ENCODE measurements at regions not wholly inside any gene's neighbourhood (a gene's known extent, or its start where the extent isn't known, plus 50 kb on each side); places are given as distances from the start of the nearest gene placed in this dataset.
"Not testable (repeated sequence)": the region's sequence is repeated elsewhere in the genome, so short reads cannot be mapped to it uniquely, and the experiment has no call there.

GRCh38 chr5:111973961-111974360, 217.0 kb upstream of the NREP start:
- ATAC-seq = no peak

GRCh38 chr5:111972548-111972947, 215.6 kb upstream of the NREP start:
- Mint-ChIP-seq H3K4me3 (no peak overlapping the region), H3K4me1 (no peaks in the 10 kb centered on the region), H3K9me3 (no peaks in the 10 kb centered on the region), H3K27me3 (peaks cover 36% of the 10 kb centered on the region), H3K27ac (no peak overlapping the region)
- no peak for ATAC-seq
- DNase-seq = no peak

More at GRCh38 chr5:111973961-111974360, 217.0 kb upstream of the NREP start:
- no peak overlapping the region for H3K27ac Mint-ChIP-seq
- DNase-seq = no peak
- no peak overlapping the region for H3K4me3 Mint-ChIP-seq
- H3K4me1 Mint-ChIP-seq = no peaks in the 10 kb centered on the region
- peaks cover 32% of the 10 kb centered on the region for H3K27me3 Mint-ChIP-seq
- no peaks in the 10 kb centered on the region for H3K9me3 Mint-ChIP-seq

GRCh38 chr5:111972080-111972479, 215.1 kb upstream of the NREP start:
- H3K4me3 Mint-ChIP-seq = no peak overlapping the region
- peak overlapping the region in 1 of 2 donors; percentile 59 for H3K27ac Mint-ChIP-seq
- no peaks in the 10 kb centered on the region for H3K9me3 Mint-ChIP-seq
- no peak for ATAC-seq
- peaks cover 36% of the 10 kb centered on the region for H3K27me3 Mint-ChIP-seq
- no peaks in the 10 kb centered on the region for H3K4me1 Mint-ChIP-seq
- DNase-seq = no peak

GRCh38 chr5:111968459-111968858, 211.5 kb upstream of the NREP start:
- no peaks in the 10 kb centered on the region for H3K9me3 Mint-ChIP-seq
- H3K27ac Mint-ChIP-seq = no peak overlapping the region
- no peaks in the 10 kb centered on the region for H3K4me1 Mint-ChIP-seq
- DNase-seq (no peak), ATAC-seq (no peak)
- no peak overlapping the region for H3K4me3 Mint-ChIP-seq
- H3K27me3 Mint-ChIP-seq = peaks cover 19% of the 10 kb centered on the region

GRCh38 chr5:111967463-111967862, 210.5 kb upstream of the NREP start:
- Mint-ChIP-seq H3K4me3 (no peak overlapping the region), H3K9me3 (no peaks in the 10 kb centered on the region), H3K4me1 (no peaks in the 10 kb centered on the region), H3K27ac (no peak overlapping the region), H3K27me3 (peaks cover 18% of the 10 kb centered on the region)
- no peak for DNase-seq
- no peak for ATAC-seq

GRCh38 chr5:111966290-111966689, 209.3 kb upstream of the NREP start:
- H3K27me3 Mint-ChIP-seq = peaks cover 18% of the 10 kb centered on the region
- ATAC-seq = no peak
- DNase-seq = no peak
- no peaks in the 10 kb centered on the region for H3K9me3 Mint-ChIP-seq
- no peak overlapping the region for H3K4me3 Mint-ChIP-seq
- no peak overlapping the region for H3K27ac Mint-ChIP-seq
- no peaks in the 10 kb centered on the region for H3K4me1 Mint-ChIP-seq

GRCh38 chr5:111963555-111963954, 206.6 kb upstream of the NREP start:
- H3K27me3 Mint-ChIP-seq = no peaks in the 10 kb centered on the region
- no peak overlapping the region for H3K27ac Mint-ChIP-seq
- DNase-seq (no peak), ATAC-seq (no peak)
- H3K4me3 Mint-ChIP-seq = no peak overlapping the region
- no peaks in the 10 kb centered on the region for H3K4me1 Mint-ChIP-seq
- H3K9me3 Mint-ChIP-seq = no peaks in the 10 kb centered on the region

- ATAC-seq (no peak), DNase-seq (no peak)
- H3K4me1 Mint-ChIP-seq = no peaks in the 10 kb centered on the region
- H3K27me3 Mint-ChIP-seq = no peaks in the 10 kb centered on the region
- H3K27ac Mint-ChIP-seq = peak overlapping the region in 1 of 2 donors; percentile 59
- no peak overlapping the region for H3K4me3 Mint-ChIP-seq
- H3K9me3 Mint-ChIP-seq = no peaks in the 10 kb centered on the region
Measured at GRCh38 chr5:111962906-111963305, 205.9 kb upstream of the NREP start.

GRCh38 chr5:111961862-111962261, 204.9 kb upstream of the NREP start:
- H3K4me3 Mint-ChIP-seq = no peak overlapping the region
- no peaks in the 10 kb centered on the region for H3K9me3 Mint-ChIP-seq
- ATAC-seq (no peak), DNase-seq (no peak)
- H3K27ac Mint-ChIP-seq = no peak overlapping the region
- no peaks in the 10 kb centered on the region for H3K4me1 Mint-ChIP-seq
- H3K27me3 Mint-ChIP-seq = no peaks in the 10 kb centered on the region

GRCh38 chr5:111960476-111961215, 203.7 kb upstream of the NREP start:
- no peak overlapping the region for H3K27ac Mint-ChIP-seq
- H3K4me3 Mint-ChIP-seq = no peak overlapping the region
- no peaks in the 10 kb centered on the region for H3K9me3 Mint-ChIP-seq
- no peaks in the 10 kb centered on the region for H3K27me3 Mint-ChIP-seq
- no peaks in the 10 kb centered on the region for H3K4me1 Mint-ChIP-seq
- DNase-seq = no peak
- no peak for ATAC-seq

- DNase-seq = no peak
- Mint-ChIP-seq H3K4me1 (no peaks in the 10 kb centered on the region), H3K27me3 (peaks cover 9% of the 10 kb centered on the region), H3K9me3 (no peaks in the 10 kb centered on the region), H3K4me3 (no peak overlapping the region), H3K27ac (no peak overlapping the region)
- ATAC-seq = no peak
Measured at GRCh38 chr5:111958851-111959250, 201.9 kb upstream of the NREP start.

- H3K4me1 Mint-ChIP-seq = not testable (repeated sequence)
Measured at GRCh38 chr5:111956765-111957164, 199.8 kb upstream of the NREP start.

GRCh38 chr5:111954516-111955395, 197.8 kb upstream of the NREP start:
- no peak overlapping the region for H3K4me3 Mint-ChIP-seq
- DNase-seq (no peak), ATAC-seq (no peak)
- no peaks in the 10 kb centered on the region for H3K4me1 Mint-ChIP-seq
- no peaks in the 10 kb centered on the region for H3K9me3 Mint-ChIP-seq
- no peak overlapping the region for H3K27ac Mint-ChIP-seq
- peaks cover 16% of the 10 kb centered on the region for H3K27me3 Mint-ChIP-seq

More at GRCh38 chr5:111956765-111957164, 199.8 kb upstream of the NREP start:
- not testable (repeated sequence) for H3K27ac Mint-ChIP-seq, DNase-seq, H3K4me3 Mint-ChIP-seq, H3K9me3 Mint-ChIP-seq, ATAC-seq
- peaks cover 16% of the 10 kb centered on the region for H3K27me3 Mint-ChIP-seq

- H3K27ac Mint-ChIP-seq = no peak overlapping the region
- H3K27me3 Mint-ChIP-seq = peaks cover 16% of the 10 kb centered on the region
- H3K9me3 Mint-ChIP-seq = no peaks in the 10 kb centered on the region
- no peaks in the 10 kb centered on the region for H3K4me1 Mint-ChIP-seq
- DNase-seq (no peak), ATAC-seq (no peak)
- no peak overlapping the region for H3K4me3 Mint-ChIP-seq
Measured at GRCh38 chr5:111953351-111954127, 196.5 kb upstream of the NREP start.

- no peak overlapping the region for H3K27ac Mint-ChIP-seq
- peaks cover 16% of the 10 kb centered on the region for H3K27me3 Mint-ChIP-seq
- no peaks in the 10 kb centered on the region for H3K9me3 Mint-ChIP-seq
- ATAC-seq (no peak), DNase-seq (no peak)
- H3K4me3 Mint-ChIP-seq = no peak overlapping the region
- H3K4me1 Mint-ChIP-seq = no peaks in the 10 kb centered on the region
Measured at GRCh38 chr5:111952555-111952954, 195.6 kb upstream of the NREP start.
